OCI-LY1 (cell line): ENCODE measurements at regions not wholly inside any gene's neighbourhood (a gene's known extent, or its start where the extent isn't known, plus 50 kb on each side); places are given as distances from the start of the nearest gene placed in this dataset.

Source experiments
- H2AFZ ChIP-seq: fragments of 200-600 bp; sonication (generic), shearing (Covaris generic); 2 replicates; pipeline ENCODE4 v1.6.0; 2014; ENCODE audit warnings: antibody characterized with exemption, mild to moderate bottlenecking, low read length
- H3F3A ChIP-seq: fragments of 200-600 bp; sonication (generic), shearing (Covaris generic); 2 replicates; pipeline ENCODE4 v1.6.0; 2014; ENCODE audit warnings: mild to moderate bottlenecking, antibody characterized with exemption, low read length, moderate library complexity; ENCODE audit not compliant: insufficient read depth
- H3K27ac ChIP-seq: fragments of 200-600 bp; sonication (generic); 2 replicates; pipeline ENCODE4 v1.5.1; 2014; ENCODE audit warnings: low read length, mixed run types, mild to moderate bottlenecking, low read depth; ENCODE audit not compliant: poor library complexity, severe bottlenecking
- H3K27me3 ChIP-seq: fragments of 200-600 bp; sonication (generic); 2 replicates; pipeline ENCODE4 v1.6.0; 2014; ENCODE audit warnings: antibody characterized with exemption, mild to moderate bottlenecking, low read length, moderate library complexity; ENCODE audit not compliant: insufficient read depth
- H3K36me3 ChIP-seq: fragments of 200-600 bp; sonication (generic); 2 replicates; pipeline ENCODE4 v1.6.1; 2014; ENCODE audit warnings: mild to moderate bottlenecking, antibody characterized with exemption, low read length, moderate library complexity, mixed read lengths; ENCODE audit not compliant: insufficient read depth
- H3K4me1 ChIP-seq: fragments of 200-600 bp; sonication (generic); 2 replicates; pipeline ENCODE4 v1.5.1; 2014; ENCODE audit warnings: mild to moderate bottlenecking, low read length, moderate library complexity; ENCODE audit not compliant: insufficient read depth, severe bottlenecking
- H3K4me2 ChIP-seq: fragments of 200-600 bp; sonication (generic), shearing (Covaris generic); 2 replicates; pipeline ENCODE4 v1.6.1; 2014; ENCODE audit warnings: low read length
- H3K4me3 ChIP-seq: fragments of 200-600 bp; sonication (generic); 2 replicates; pipeline ENCODE4 v1.5.1; 2014; ENCODE audit warnings: low read length, low read depth, mild to moderate bottlenecking, mixed read lengths; ENCODE audit not compliant: poor library complexity, severe bottlenecking
- H3K79me2 ChIP-seq: fragments of 200-600 bp; shearing (Covaris generic); 2 replicates; pipeline ENCODE4 v1.6.1; 2016; ENCODE audit warnings: mixed run types, low read length, mixed read lengths; ENCODE audit not compliant: insufficient read depth
- H3K9ac ChIP-seq: fragments of 200-600 bp; sonication (generic), shearing (Covaris generic); 2 replicates; pipeline ENCODE4 v1.6.1; 2014; ENCODE audit warnings: mild to moderate bottlenecking, low read length, mixed read lengths
- H3K9me2 ChIP-seq: fragments of 200-600 bp; sonication (generic), shearing (Covaris generic); 2 replicates; pipeline ENCODE4 v1.6.1; 2014; ENCODE audit warnings: low read depth, mild to moderate bottlenecking, low read length, mixed read lengths
- H3K9me3 ChIP-seq: fragments of 200-600 bp; shearing (Covaris generic); 2 replicates; pipeline ENCODE4 v1.6.1; 2014; ENCODE audit warnings: low read length, mixed read lengths
- H4K20me1 ChIP-seq: fragments of 200-600 bp; sonication (generic), shearing (Covaris generic); 2 replicates; pipeline ENCODE4 v1.6.0; 2016; ENCODE audit warnings: mild to moderate bottlenecking, low read length; ENCODE audit not compliant: insufficient read depth
- CTCF ChIP-seq: fragments of 200-600 bp; sonication (generic), shearing (Covaris generic); IDR thresholded peaks from 2 replicates; pipeline ENCODE4 v1.5.1; 2017; ENCODE audit warnings: mild to moderate bottlenecking, antibody characterized with exemption, low read length, moderate library complexity, mixed read lengths
- EZH2 ChIP-seq: fragments of 200-600 bp; sonication (generic), shearing (Covaris generic); IDR thresholded peaks from 2 replicates; pipeline ENCODE4 v1.8.0; 2017; ENCODE audit warnings: borderline replicate concordance, mixed run types, mild to moderate bottlenecking, antibody characterized with exemption, low read length, moderate library complexity, mixed read lengths

GRCh38 chr4:173758132-173758531 is 228.1 kb upstream of the HAND2 start:
- H3K4me1 ChIP-seq: no peaks in the 10 kb centered on the region
- H3K4me2 ChIP-seq: no peak overlapping the region
- H3K9me2 ChIP-seq: no peaks in the 10 kb centered on the region
- H4K20me1 ChIP-seq: no peaks in the 10 kb centered on the region
- TF ChIP-seq CTCF: no peak
- TF ChIP-seq EZH2: no peak
- no peaks in the 10 kb centered on the region for H3K79me2 ChIP-seq
- no peaks in the 10 kb centered on the region for H3F3A ChIP-seq
- no peaks in the 10 kb centered on the region for H3K36me3 ChIP-seq
- H2AFZ ChIP-seq: no peak overlapping the region
- no peak overlapping the region for H3K27ac ChIP-seq
- no peak overlapping the region for H3K4me3 ChIP-seq
- H3K9ac ChIP-seq: no peak overlapping the region
- no peaks in the 10 kb centered on the region for H3K9me3 ChIP-seq
- no peaks in the 10 kb centered on the region for H3K27me3 ChIP-seq

GRCh38 chr4:173753408-173753807 is 223.4 kb upstream of the HAND2 start:
- Histone ChIP-seq H3K4me1 (no peaks in the 10 kb centered on the region), H3K9me2 (no peaks in the 10 kb centered on the region)

GRCh38 chr4:173752610-173753230 is 222.7 kb upstream of the HAND2 start:
- H3K27me3 ChIP-seq: no peaks in the 10 kb centered on the region
- H3K4me2 ChIP-seq: no peak overlapping the region
- no peak overlapping the region for H2AFZ ChIP-seq
- H3F3A ChIP-seq: no peaks in the 10 kb centered on the region
- H3K9me3 ChIP-seq: no peaks in the 10 kb centered on the region
- H3K9ac ChIP-seq: no peak overlapping the region
- H3K27ac ChIP-seq: no peak overlapping the region
- H3K9me2 ChIP-seq: no peaks in the 10 kb centered on the region
- TF ChIP-seq CTCF (peak; percentile 76), EZH2 (no peak)
- H4K20me1 ChIP-seq: no peaks in the 10 kb centered on the region
- H3K4me1 ChIP-seq: no peaks in the 10 kb centered on the region
- no peak overlapping the region for H3K4me3 ChIP-seq
- H3K79me2 ChIP-seq: no peaks in the 10 kb centered on the region
- no peaks in the 10 kb centered on the region for H3K36me3 ChIP-seq

More at GRCh38 chr4:173753408-173753807, 223.4 kb upstream of the HAND2 start:
- Histone ChIP-seq H3K27ac (no peak overlapping the region), H3K9ac (no peak overlapping the region), H3F3A (no peaks in the 10 kb centered on the region), H3K27me3 (no peaks in the 10 kb centered on the region), H3K4me2 (no peak overlapping the region), H3K79me2 (no peaks in the 10 kb centered on the region), H4K20me1 (no peaks in the 10 kb centered on the region), H3K4me3 (no peak overlapping the region), H2AFZ (no peak overlapping the region), H3K9me3 (no peaks in the 10 kb centered on the region), H3K36me3 (no peaks in the 10 kb centered on the region)
- TF ChIP-seq EZH2 (no peak), CTCF (no peak)
